Liver (tissue), 8 donors: ENCODE measurements at regions not wholly inside any gene's neighbourhood (a gene's known extent, or its start where the extent isn't known, plus 50 kb on each side); places are given as distances from the start of the nearest gene placed in this dataset.

ENCODE experiments used
- DNase-seq: peaks from one replicate; pipeline ENCODE4 v3.0.0-alpha.2; 2017; ENCODE audit warnings: low spot score
- H3K27ac ChIP-seq, 2 donors: one replicate each; pipeline ENCODE4 v1.7.0; 2013; ENCODE audit warnings: inconsistent platforms in 2 of 2, low read length in 2 of 2, control low read depth in 1 of 2, low read depth in 1 of 2, mild to moderate bottlenecking in 1 of 2
- H3K27me3 ChIP-seq, 4 donors: one replicate each; pipeline versions ENCODE4 v1.6.1 to v1.7.0; 2013; ENCODE audit warnings: low read length in 3 of 4, inconsistent platforms in 1 of 4, mild to moderate bottlenecking in 1 of 4, moderate library complexity in 1 of 4; ENCODE audit not compliant: control insufficient read depth in 4 of 4, insufficient read depth in 4 of 4
- H3K36me3 ChIP-seq, 4 donors: one replicate each; pipeline versions ENCODE4 v1.6.1 to v1.7.0; 2013; ENCODE audit warnings: low read length in 3 of 4, mild to moderate bottlenecking in 3 of 4, low read depth in 1 of 4, moderate library complexity in 1 of 4; ENCODE audit not compliant: control insufficient read depth in 4 of 4, insufficient read depth in 3 of 4
- H3K4me1 ChIP-seq, 4 donors: one replicate each; pipeline versions ENCODE4 v1.6.1 to v1.7.0; 2013; ENCODE audit warnings: low read length in 3 of 4, mild to moderate bottlenecking in 3 of 4, moderate library complexity in 1 of 4; ENCODE audit not compliant: control insufficient read depth in 4 of 4, insufficient read depth in 4 of 4
- H3K4me3 ChIP-seq, 3 donors: one replicate each; pipeline versions ENCODE4 v1.6.1 to v1.7.0; 2013; ENCODE audit warnings: low read length in 3 of 3, control low read depth in 1 of 3, low read depth in 1 of 3, mild to moderate bottlenecking in 1 of 3
- H3K9ac ChIP-seq, 2 donors: one replicate each; pipeline ENCODE4 v1.7.0; 2013; ENCODE audit warnings: low read length in 2 of 2, mild to moderate bottlenecking in 2 of 2, moderate library complexity in 2 of 2, control low read depth in 1 of 2, low read depth in 1 of 2
- H3K9me3 ChIP-seq, 4 donors: one replicate each; pipeline versions ENCODE4 v1.6.1 to v1.7.0; 2013; ENCODE audit warnings: low read length in 3 of 4; ENCODE audit not compliant: control insufficient read depth in 4 of 4
- ATF3 ChIP-seq: IDR thresholded peaks from 2 replicates; pipeline ENCODE4 v1.6.1; 2016; ENCODE audit warnings: antibody characterized with exemption
- CTCF ChIP-seq: fragments of 150-350 bp; IDR thresholded peaks from 2 replicates; pipeline ENCODE4 v1.5.1; 2017; ENCODE audit warnings: improper control_type of control experiment, low read depth, low read length; ENCODE audit not compliant: missing input control
- EGR1 ChIP-seq, 2 donors: IDR thresholded peaks; 2 replicates each; pipeline ENCODE4 v1.6.1; 2016 to 2018; ENCODE audit warnings: antibody characterized with exemption in 2 of 2, low read depth in 2 of 2
- FOXA2 ChIP-seq: IDR thresholded peaks from 2 replicates; pipeline ENCODE4 v1.6.1; 2016; ENCODE audit warnings: antibody characterized with exemption
- GABPA ChIP-seq, 2 donors: IDR thresholded peaks in 1 of 2; conservative IDR thresholded peaks in 1 of 2; 2 replicates each; pipeline ENCODE4 v1.6.1; 2016; ENCODE audit warnings: antibody characterized with exemption in 2 of 2, mild to moderate bottlenecking in 1 of 2, moderate library complexity in 1 of 2
- HNF4G ChIP-seq: IDR thresholded peaks from 2 replicates; pipeline ENCODE4 v1.6.1; 2016; ENCODE audit warnings: antibody characterized with exemption
- MAX ChIP-seq: IDR thresholded peaks from 2 replicates; pipeline ENCODE4 v1.6.1; 2016; ENCODE audit warnings: antibody characterized with exemption
- NR2F2 ChIP-seq: IDR thresholded peaks from 2 replicates; pipeline ENCODE4 v1.6.1; 2016; ENCODE audit warnings: antibody characterized with exemption
- REST ChIP-seq: IDR thresholded peaks from 2 replicates; pipeline ENCODE4 v1.6.1; 2016; ENCODE audit warnings: antibody characterized with exemption, mild to moderate bottlenecking
- RXRA ChIP-seq, 2 donors: IDR thresholded peaks; 2 replicates each; pipeline ENCODE4 v1.6.1; 2017 to 2018; ENCODE audit warnings: antibody characterized with exemption in 2 of 2, mild to moderate bottlenecking in 1 of 2
- SP1 ChIP-seq: IDR thresholded peaks from 2 replicates; pipeline ENCODE4 v1.6.1; 2018; ENCODE audit warnings: antibody characterized with exemption, mild to moderate bottlenecking
- TAF1 ChIP-seq: conservative IDR thresholded peaks from 2 replicates; pipeline ENCODE4 v1.6.1; 2016; ENCODE audit warnings: antibody characterized with exemption, mild to moderate bottlenecking
- ZBTB33 ChIP-seq: IDR thresholded peaks from 2 replicates; pipeline ENCODE4 v1.6.1; 2016; ENCODE audit warnings: antibody characterized with exemption
- WGBS: extraction: QIAGEN DNeasy Blood & Tissue Kit; methylation state at CpG from one replicate; pipeline ENCODE4 v1.1.7; 2013; 5-methylcytosine and 5-hydroxymethylcytosine counted together
- donor health status: healthy.
- donor health status: healthy.
- donor health status: healthy.
- donor health status: healthy.
- donor health status: healthy.

- DNase-seq: no peak
- no peaks in the 10 kb centered on the region for H3K4me1 ChIP-seq
- H3K27me3 ChIP-seq: no peaks in the 10 kb centered on the region
- no peak overlapping the region for H3K9ac ChIP-seq
- no peak overlapping the region for H3K4me3 ChIP-seq
- no peaks in the 10 kb centered on the region for H3K36me3 ChIP-seq
- no peak for TF ChIP-seq REST
- WGBS: 65% methylated on average over 3 of the region's 3 CpGs
- H3K27ac ChIP-seq: no peak overlapping the region
- H3K9me3 ChIP-seq: no peaks in the 10 kb centered on the region
Measured at GRCh38 chr5:117497601-117498000, 923.0 kb upstream of the SEMA6A start.

- Histone ChIP-seq H3K9me3 (no peaks in the 10 kb centered on the region), H3K4me1 (no peaks in the 10 kb centered on the region)
- no peak for DNase-seq
Measured at GRCh38 chr5:117496801-117497200, 922.2 kb upstream of the SEMA6A start.

More at GRCh38 chr5:117496801-117497200, 922.2 kb upstream of the SEMA6A start:
- H3K27me3 ChIP-seq: no peaks in the 10 kb centered on the region
- H3K27ac ChIP-seq: no peak overlapping the region
- 27% methylated on average over 1 of the region's 1 CpG for WGBS
- no peaks in the 10 kb centered on the region for H3K36me3 ChIP-seq
- H3K4me3 ChIP-seq: no peak overlapping the region
- no peak overlapping the region for H3K9ac ChIP-seq
- no peak for TF ChIP-seq HNF4G
- no peak for TF ChIP-seq TAF1
- no peak for TF ChIP-seq ATF3
- no peak for TF ChIP-seq ZBTB33
- TF ChIP-seq SP1: no peak
- TF ChIP-seq RXRA (IDR thresholded peaks at IDR 0.05): no peak
- no peak for TF ChIP-seq MAX
- no peak for TF ChIP-seq GABPA (IDR thresholded peaks at IDR 0.05 in 1 of 2, conservative IDR thresholded peaks at IDR 0.05 in 1 of 2)
- no peak for TF ChIP-seq FOXA2
- no peak for TF ChIP-seq NR2F2
- TF ChIP-seq CTCF: no peak
- no peak for TF ChIP-seq EGR1 (IDR thresholded peaks at IDR 0.05; ENCODE audit: low read depth in 2 of 2)
